KMS-11 (cell line): ENCODE measurements at regions not wholly inside any gene's neighbourhood (a gene's known extent, or its start where the extent isn't known, plus 50 kb on each side); places are given as distances from the start of the nearest gene placed in this dataset.

Experiments
- H2AFZ ChIP-seq: fragments of 200-600 bp; sonication (generic); 2 replicates; pipeline ENCODE4 v1.6.1; 2016; ENCODE audit warnings: antibody characterized with exemption, mixed run types, low read depth
- H3K27ac ChIP-seq: fragments of 200-600 bp; sonication (generic); 2 replicates; pipeline ENCODE4 v1.6.1; 2016; ENCODE audit warnings: mild to moderate bottlenecking, mixed run types
- H3K27me3 ChIP-seq: fragments of 200-600 bp; sonication (generic); 2 replicates; pipeline ENCODE4 v1.6.1; 2017; ENCODE audit warnings: mild to moderate bottlenecking, low read depth, mixed run types, moderate library complexity; ENCODE audit not compliant: insufficient read depth
- H3K36me3 ChIP-seq: fragments of 200-600 bp; sonication (generic); 2 replicates; pipeline ENCODE4 v1.6.1; 2017; ENCODE audit warnings: mild to moderate bottlenecking, mixed run types; ENCODE audit not compliant: insufficient read depth
- H3K4me1 ChIP-seq: fragments of 200-600 bp; sonication (generic); 2 replicates; pipeline ENCODE4 v1.6.1; 2016; ENCODE audit warnings: mild to moderate bottlenecking, low read depth, mixed run types; ENCODE audit not compliant: poor library complexity, severe bottlenecking
- H3K4me2 ChIP-seq: fragments of 200-600 bp; sonication (generic); 2 replicates; pipeline ENCODE4 v1.7.0; 2016; ENCODE audit warnings: mild to moderate bottlenecking, mixed run types
- H3K4me3 ChIP-seq: fragments of 200-600 bp; sonication (generic); IDR thresholded peaks from 2 replicates; pipeline ENCODE4 v1.6.1; 2017; ENCODE audit warnings: low read depth, low read length, mixed read lengths; ENCODE audit not compliant: insufficient read depth
- H3K79me2 ChIP-seq: fragments of 200-600 bp; sonication (generic); 2 replicates; pipeline ENCODE4 v1.6.1; 2016; ENCODE audit warnings: low read depth, mixed run types; ENCODE audit not compliant: insufficient read depth
- H3K9ac ChIP-seq: fragments of 200-600 bp; sonication (generic); 2 replicates; pipeline ENCODE4 v1.6.1; 2016; ENCODE audit warnings: mild to moderate bottlenecking, mixed run types
- H4K20me1 ChIP-seq: fragments of 200-600 bp; sonication (generic); 2 replicates; pipeline ENCODE4 v1.6.1; 2016; ENCODE audit warnings: mild to moderate bottlenecking, mixed run types; ENCODE audit not compliant: insufficient read depth
- CTCF ChIP-seq: fragments of 200-600 bp; sonication (generic); conservative IDR thresholded peaks from 2 replicates; pipeline ENCODE4 v1.6.1; 2017; ENCODE audit warnings: low read depth, mild to moderate bottlenecking, antibody characterized with exemption, low read length, moderate library complexity, mixed read lengths

DNA sequence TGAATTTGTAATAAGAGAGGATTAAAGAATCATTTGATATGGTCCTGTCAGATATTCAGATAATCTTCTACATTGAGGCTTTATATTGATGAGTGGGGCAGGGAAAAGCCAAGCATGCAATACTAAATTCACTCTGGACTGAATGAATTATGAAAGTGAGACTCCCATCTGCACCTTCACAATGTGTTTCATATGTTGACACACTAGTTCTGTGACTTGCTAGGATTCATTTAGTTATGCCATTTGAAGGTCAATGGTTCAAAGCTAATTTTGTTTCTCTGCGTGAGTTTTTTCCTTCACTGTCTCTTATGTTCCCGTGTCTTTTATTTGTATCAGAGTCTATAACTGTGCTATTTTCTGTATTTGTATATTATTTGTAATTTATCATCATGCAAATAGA, 1332.5 kb downstream of the KCNT2 start:
- Histone ChIP-seq H3K36me3 (no peaks in the 10 kb centered on the region), H3K79me2 (no peaks in the 10 kb centered on the region), H3K4me2 (no peak overlapping the region), H3K4me1 (peaks cover 4% of the 10 kb centered on the region), H2AFZ (no peak overlapping the region), H3K27ac (no peak overlapping the region), H3K4me3 (no peak overlapping the region), H3K9ac (no peak overlapping the region), H4K20me1 (no peaks in the 10 kb centered on the region), H3K27me3 (no peaks in the 10 kb centered on the region)
- no peak for TF ChIP-seq CTCF

DNA sequence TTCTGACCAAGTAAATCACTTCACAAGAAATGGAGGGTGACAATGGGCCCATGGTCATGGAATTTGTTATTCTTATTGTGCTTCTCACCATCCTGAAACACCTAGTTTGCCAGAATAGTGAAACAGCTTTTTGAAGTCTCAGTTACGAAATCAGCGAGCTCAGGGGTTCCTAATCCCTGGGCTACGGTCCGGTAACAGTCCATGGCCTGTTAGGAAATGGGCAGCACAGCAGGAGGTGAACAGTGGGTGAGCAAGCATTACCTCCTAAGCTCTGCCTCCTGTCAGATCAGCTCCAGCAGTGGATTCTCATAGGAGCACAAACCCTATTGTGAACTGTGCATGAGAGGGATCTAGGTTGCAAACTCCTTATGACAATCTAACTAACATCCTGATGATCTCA, 1356.3 kb downstream of the KCNT2 start:
- H3K4me1 ChIP-seq = no peaks in the 10 kb centered on the region
- H3K27me3 ChIP-seq = no peaks in the 10 kb centered on the region
- H3K4me2 ChIP-seq = no peak overlapping the region
- no peaks in the 10 kb centered on the region for H4K20me1 ChIP-seq
- no peak overlapping the region for H3K27ac ChIP-seq
- H3K79me2 ChIP-seq = no peaks in the 10 kb centered on the region
- no peak overlapping the region for H3K4me3 ChIP-seq
- H3K36me3 ChIP-seq = no peaks in the 10 kb centered on the region
- no peak overlapping the region for H2AFZ ChIP-seq
- no peak for TF ChIP-seq CTCF
- H3K9ac ChIP-seq = no peak overlapping the region

GRCh38 chr1:195243492-195243891, 1364.7 kb downstream of the KCNT2 start:
- no peak for TF ChIP-seq CTCF
- no peaks in the 10 kb centered on the region for H3K4me1 ChIP-seq

DNA sequence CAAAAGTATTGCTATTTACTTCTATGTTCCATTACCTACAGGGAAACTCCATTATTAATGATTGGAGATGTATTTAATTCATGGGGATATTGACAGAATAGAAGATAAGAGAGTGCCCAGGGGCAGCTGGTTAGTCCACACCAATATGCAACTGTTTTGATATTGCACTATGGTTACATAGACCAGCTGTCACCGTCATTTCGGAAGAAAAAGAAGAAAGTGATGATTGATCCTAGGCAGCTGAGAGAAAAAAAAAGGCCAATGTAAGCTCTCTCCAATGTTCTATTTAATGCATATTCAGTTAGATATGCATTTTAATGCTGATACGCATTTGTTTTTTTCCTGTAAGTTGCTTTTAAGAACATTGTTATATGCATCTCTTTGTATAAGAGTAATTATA, 1367.2 kb downstream of the KCNT2 start:
- H3K79me2 ChIP-seq = no peaks in the 10 kb centered on the region
- no peaks in the 10 kb centered on the region for H3K36me3 ChIP-seq
- H4K20me1 ChIP-seq = no peaks in the 10 kb centered on the region
- no peak for TF ChIP-seq CTCF
- H3K4me3 ChIP-seq = no peak overlapping the region
- H2AFZ ChIP-seq = no peak overlapping the region
- no peak overlapping the region for H3K9ac ChIP-seq
- H3K4me1 ChIP-seq = no peaks in the 10 kb centered on the region
- no peaks in the 10 kb centered on the region for H3K27me3 ChIP-seq
- no peak overlapping the region for H3K27ac ChIP-seq
- no peak overlapping the region for H3K4me2 ChIP-seq

More at GRCh38 chr1:195243492-195243891, 1364.7 kb downstream of the KCNT2 start:
- Histone ChIP-seq H4K20me1 (no peaks in the 10 kb centered on the region), H3K79me2 (no peaks in the 10 kb centered on the region), H3K27ac (no peak overlapping the region), H2AFZ (no peak overlapping the region), H3K9ac (no peak overlapping the region), H3K4me3 (no peak overlapping the region), H3K4me2 (no peak overlapping the region), H3K36me3 (no peaks in the 10 kb centered on the region), H3K27me3 (no peaks in the 10 kb centered on the region)

GRCh38 chr1:195238313-195238712, 1369.9 kb downstream of the KCNT2 start:
- no peaks in the 10 kb centered on the region for H3K27me3 ChIP-seq
- no peak overlapping the region for H2AFZ ChIP-seq
- H3K9ac ChIP-seq = no peak overlapping the region
- no peaks in the 10 kb centered on the region for H3K36me3 ChIP-seq
- no peak for TF ChIP-seq CTCF
- no peaks in the 10 kb centered on the region for H3K4me1 ChIP-seq
- no peak overlapping the region for H3K27ac ChIP-seq
- H3K79me2 ChIP-seq = no peaks in the 10 kb centered on the region
- H3K4me3 ChIP-seq = no peak overlapping the region
- H3K4me2 ChIP-seq = no peak overlapping the region
- no peaks in the 10 kb centered on the region for H4K20me1 ChIP-seq
